H1 (cell line): ENCODE measurements at regions not wholly inside any gene's neighbourhood (a gene's known extent, or its start where the extent isn't known, plus 50 kb on each side); places are given as distances from the start of the nearest gene placed in this dataset.

Source experiments
- CTCF ChIA-PET: fragments of 300-600 bp; sonication (Branson Sonifier 250); formaldehyde crosslinking; loops from one replicate; lab custom pipeline; 2021; ENCODE audit not compliant: partially characterized antibody; lab: Charles Lee
- POLR2A ChIA-PET: fragments of 300-600 bp; sonication (Branson Sonifier 250); formaldehyde crosslinking; loops from one replicate; lab custom pipeline; 2021; ENCODE audit warnings: inconsistent platforms; ENCODE audit not compliant: partially characterized antibody; lab: Charles Lee
- DNase-seq, 2 experiments: peaks; one replicate each; pipeline versions ENCODE4 v3.0.0 to v3.0.0-alpha.2; 2010 to 2022; ENCODE audit warnings: low spot score in 2 of 2, low read depth in 1 of 2, mixed read lengths in 1 of 2
- FAIRE-seq: peaks from 2 replicates; lab custom pipeline; 2011; peaks lifted over from hg19 to GRCh38; lab: Jason Lieb, UNC
- H2AFZ ChIP-seq: 2 replicates; pipeline ENCODE4 v1.8.1; 2012; ENCODE audit warnings: low read length, inconsistent platforms
- H2AK5ac ChIP-seq: 2 replicates; pipeline ENCODE4 v1.6.1; 2013; ENCODE audit warnings: low read depth, low read length
- H2BK120ac ChIP-seq: replicated peaks from 2 replicates; pipeline ENCODE3; 2013; ENCODE audit warnings: low read depth, low read length, inconsistent platforms
- H2BK12ac ChIP-seq: 2 replicates; pipeline ENCODE4 v1.6.1; 2013; ENCODE audit warnings: low read depth, low read length
- H2BK15ac ChIP-seq: 2 replicates; pipeline ENCODE4 v1.6.1; 2013; ENCODE audit warnings: low read length
- H2BK20ac ChIP-seq: 2 replicates; pipeline ENCODE4 v1.6.1; 2013; ENCODE audit warnings: low read length
- H2BK5ac ChIP-seq: 2 replicates; pipeline ENCODE4 v1.6.1; 2013; ENCODE audit warnings: low read depth, low read length
- H3K14ac ChIP-seq: 2 replicates; pipeline ENCODE4 v1.6.1; 2013; ENCODE audit warnings: inconsistent platforms; ENCODE audit not compliant: insufficient read length
- H3K18ac ChIP-seq: 2 replicates; pipeline ENCODE4 v1.6.1; 2013; ENCODE audit warnings: low read length; ENCODE audit errors: extremely low read depth
- H3K23ac ChIP-seq: 2 replicates; pipeline ENCODE4 v1.6.1; 2013; ENCODE audit warnings: inconsistent platforms; ENCODE audit not compliant: insufficient read length
- H3K23me2 ChIP-seq: 2 replicates; pipeline ENCODE4 v1.6.1; 2013; ENCODE audit warnings: low read depth, low read length
- H3K27ac ChIP-seq: 2 replicates; pipeline ENCODE4 v1.6.1; 2011; ENCODE audit warnings: low read depth, low read length, inconsistent platforms
- H3K27me3 ChIP-seq, 4 experiments: replicated peaks in 1 of 4; 1 replicate in 1 of 4; 2 replicates in 3 of 4; pipeline versions ENCODE4 v1.6.1 to v1.8.1; 2011 to 2013; ENCODE audit warnings: low read length in 3 of 4, mild to moderate bottlenecking in 3 of 4, inconsistent platforms in 2 of 4, mixed read lengths in 2 of 4, moderate library complexity in 1 of 4; ENCODE audit not compliant: control insufficient read depth in 3 of 4, insufficient read depth in 3 of 4; ENCODE audit errors: extremely low read depth in 1 of 4
- H3K36me3 ChIP-seq, 4 experiments: 2 replicates each; pipeline versions ENCODE4 v1.6.1 to v1.8.1; 2011 to 2013; ENCODE audit warnings: mild to moderate bottlenecking in 4 of 4, low read length in 3 of 4, moderate library complexity in 2 of 4, control low read depth in 1 of 4, inconsistent platforms in 1 of 4; ENCODE audit not compliant: insufficient read depth in 4 of 4, control insufficient read depth in 2 of 4
- H3K4ac ChIP-seq: replicated peaks from 2 replicates; pipeline ENCODE3; 2013; ENCODE audit warnings: low read length, low read depth, mixed read lengths, inconsistent platforms; ENCODE audit not compliant: insufficient read length
- H3K4me1 ChIP-seq, 4 experiments: replicated peaks in 1 of 4; 1 replicate in 1 of 4; 2 replicates in 3 of 4; pipeline versions ENCODE4 v1.6.1 to v1.8.1; 2011 to 2013; ENCODE audit warnings: low read length in 3 of 4, inconsistent platforms in 2 of 4, mixed read lengths in 1 of 4; ENCODE audit not compliant: insufficient read depth in 4 of 4, control insufficient read depth in 3 of 4
- H3K4me2 ChIP-seq, 2 experiments: 2 replicates each; pipeline versions ENCODE4 v1.6.1 to v1.8.1; 2011 to 2013; ENCODE audit warnings: low read depth in 2 of 2, low read length in 2 of 2, control low read depth in 1 of 2, inconsistent platforms in 1 of 2, mild to moderate bottlenecking in 1 of 2; ENCODE audit not compliant: insufficient read depth in 1 of 2
- H3K4me3 ChIP-seq, 4 experiments: fragments of 200-600, 300-600 bp in 1 of 4; sonication (generic), shearing (Covaris generic), sonication (Bioruptor Twin) in 1 of 4; 2 replicates each; pipeline versions ENCODE4 v1.5.1 to v1.8.1; 2011 to 2016; ENCODE audit warnings: low read length in 4 of 4, low read depth in 3 of 4, control low read depth in 2 of 4, inconsistent platforms in 2 of 4, mild to moderate bottlenecking in 2 of 4, mixed read lengths in 1 of 4, moderate library complexity in 1 of 4; ENCODE audit not compliant: insufficient read depth in 2 of 4; ENCODE audit errors: extremely low read depth in 1 of 4
- H3K56ac ChIP-seq: replicated peaks from 2 replicates; pipeline ENCODE3; 2013; ENCODE audit warnings: low read depth, mild to moderate bottlenecking, mixed read lengths, low read length, inconsistent platforms; ENCODE audit not compliant: insufficient read length
- H3K79me1 ChIP-seq: 2 replicates; pipeline ENCODE4 v1.6.1; 2013; ENCODE audit warnings: low read depth, low read length, control low read depth
- H3K79me2 ChIP-seq, 2 experiments: 2 replicates each; pipeline versions ENCODE4 v1.6.1 to v1.8.1; 2012 to 2013; ENCODE audit warnings: low read length in 2 of 2, mild to moderate bottlenecking in 2 of 2, inconsistent platforms in 1 of 2; ENCODE audit not compliant: insufficient read depth in 2 of 2, control insufficient read depth in 1 of 2
- H3K9ac ChIP-seq, 4 experiments: replicated peaks in 1 of 4; 1 replicate in 1 of 4; 2 replicates in 3 of 4; pipeline versions ENCODE4 v1.6.1 to v1.8.1; 2011 to 2013; ENCODE audit warnings: low read depth in 3 of 4, low read length in 3 of 4, control low read depth in 2 of 4, mild to moderate bottlenecking in 2 of 4, moderate library complexity in 2 of 4, inconsistent platforms in 1 of 4; ENCODE audit errors: extremely low read depth in 1 of 4
- H3K9me3 ChIP-seq, 2 experiments: 2 replicates each; pipeline versions ENCODE4 v1.6.1 to v1.8.1; 2012 to 2013; ENCODE audit warnings: mild to moderate bottlenecking in 2 of 2, moderate library complexity in 2 of 2, control low read depth in 1 of 2, inconsistent platforms in 1 of 2, low read depth in 1 of 2, low read length in 1 of 2, mixed read lengths in 1 of 2; ENCODE audit not compliant: insufficient read depth in 2 of 2
- H4K20me1 ChIP-seq, 2 experiments: replicated peaks in 1 of 2; 2 replicates each; pipeline versions ENCODE3 to v1.8.1; 2011 to 2013; ENCODE audit warnings: inconsistent platforms in 2 of 2, low read length in 2 of 2, mild to moderate bottlenecking in 1 of 2; ENCODE audit not compliant: insufficient read depth in 2 of 2, control insufficient read depth in 1 of 2
- H4K5ac ChIP-seq: 2 replicates; pipeline ENCODE4 v1.6.1; 2013; ENCODE audit warnings: low read length, low read depth, mixed read lengths, inconsistent platforms; ENCODE audit not compliant: insufficient read length
- H4K8ac ChIP-seq: 2 replicates; pipeline ENCODE4 v1.8.0; 2013; ENCODE audit warnings: mild to moderate bottlenecking, moderate library complexity, low read length, inconsistent platforms; ENCODE audit not compliant: insufficient read depth; ENCODE audit errors: extremely low read depth
- H4K91ac ChIP-seq: replicated peaks from 2 replicates; pipeline ENCODE3; 2013; ENCODE audit warnings: low read length, mixed read lengths, inconsistent platforms; ENCODE audit not compliant: insufficient read length
- BACH1 ChIP-seq: IDR thresholded peaks from 2 replicates; pipeline ENCODE4 v1.6.1; 2012; ENCODE audit warnings: low read length, improper control_type of control experiment
- CBX5 ChIP-seq: fragments of 300-800, 300-1000 bp; sonication (generic); IDR thresholded peaks from 2 replicates; pipeline ENCODE4 v1.7.1; 2016; ENCODE audit warnings: antibody characterized with exemption, low read length, low read depth
- FOSL1 ChIP-seq: IDR thresholded peaks from 2 replicates; pipeline ENCODE4 v1.6.1; 2011; ENCODE audit warnings: mild to moderate bottlenecking, low read depth, low read length, moderate library complexity; ENCODE audit not compliant: insufficient read depth
- JUND ChIP-seq: IDR thresholded peaks from 2 replicates; pipeline ENCODE4 v1.6.1; 2011; ENCODE audit warnings: mild to moderate bottlenecking, improper control_type of control experiment, low read length
- KDM1A ChIP-seq: fragments of 200-600, 300-600 bp; sonication (generic); IDR thresholded peaks from 2 replicates; pipeline ENCODE4 v1.7.1; 2016; ENCODE audit warnings: mild to moderate bottlenecking, low read length, borderline replicate concordance
- KDM4A ChIP-seq: IDR thresholded peaks from one replicate; pipeline ENCODE4 v1.7.1; 2012; ENCODE audit warnings: low read depth, mild to moderate bottlenecking, moderate library complexity, low read length, inconsistent platforms; ENCODE audit not compliant: severe bottlenecking
- NRF1 ChIP-seq: IDR thresholded peaks from 2 replicates; pipeline ENCODE4 v1.6.1; 2011; ENCODE audit warnings: mild to moderate bottlenecking, low read depth, low read length, improper control_type of control experiment
- POLR2AphosphoS5 ChIP-seq: IDR thresholded peaks from 2 replicates; pipeline ENCODE4 v1.6.1; 2011; ENCODE audit warnings: low read depth, low read length
- RFX5 ChIP-seq: IDR thresholded peaks from 2 replicates; pipeline ENCODE4 v1.6.1; 2011; ENCODE audit warnings: low read depth, low read length, improper control_type of control experiment, borderline replicate concordance
- SIRT6 ChIP-seq: IDR thresholded peaks from one replicate; pipeline ENCODE4 v1.7.1; 2012; ENCODE audit warnings: low read length, inconsistent platforms
- SP2 ChIP-seq: IDR thresholded peaks from 2 replicates; pipeline ENCODE4 v1.6.1; 2012; ENCODE audit warnings: mild to moderate bottlenecking, low read length, inconsistent platforms
- SUZ12 ChIP-seq: fragments of 200-600 bp; sonication (generic); IDR thresholded peaks from 2 replicates; pipeline ENCODE4 v1.6.1; 2012; ENCODE audit warnings: mild to moderate bottlenecking, inconsistent platforms, low read length, moderate library complexity, mixed read lengths
- TAF1 ChIP-seq: IDR thresholded peaks from 2 replicates; pipeline ENCODE4 v1.6.1; 2011; ENCODE audit warnings: mild to moderate bottlenecking, low read depth, low read length
- TBP ChIP-seq: IDR thresholded peaks from 2 replicates; pipeline ENCODE4 v1.6.1; 2011; ENCODE audit warnings: low read depth, low read length, improper control_type of control experiment
- YY1 ChIP-seq: IDR thresholded peaks from 2 replicates; pipeline ENCODE4 v1.6.1; 2011; ENCODE audit warnings: low read depth, mild to moderate bottlenecking, low read length
- WGBS, 2 experiments: shearing (Covaris generic) in 1 of 2; methylation state at CpG; one replicate each; pipeline versions ENCODE4 v1.1.6 to v1.1.7; 2013 to 2015; ENCODE audit warnings: low lambda C conversion rate in 2 of 2, mixed read lengths in 2 of 2, inconsistent platforms in 1 of 2, low coverage in 1 of 2, missing lambda C conversion rate in 1 of 2; ENCODE audit not compliant: insufficient replicate concordance in 2 of 2, insufficient coverage in 1 of 2, insufficient read length in 1 of 2; ENCODE audit errors: extremely low coverage in 1 of 2, missing lambda C conversion rate in 1 of 2; 5-methylcytosine and 5-hydroxymethylcytosine counted together

- Histone ChIP-seq H2BK12ac (no peak overlapping the region), H2BK5ac (no peak overlapping the region), H3K4me1 (no peaks in the 10 kb centered on the region), H3K27me3 (no peaks in the 10 kb centered on the region), H3K4ac (no peak overlapping the region), H3K23me2 (no peaks in the 10 kb centered on the region), H3K9me3 (peaks cover 0 to 9% of the 10 kb centered on the region in 2 experiments; a peak in 1 of 4 replicates), H3K4me3 (no peak overlapping the region), H2BK20ac (no peak overlapping the region), H3K36me3 (no peaks in the 10 kb centered on the region), H2AK5ac (no peak overlapping the region), H3K9ac (no peak overlapping the region), H4K91ac (no peak overlapping the region), H4K5ac (no peak overlapping the region), H3K79me1 (no peaks in the 10 kb centered on the region), H3K79me2 (no peaks in the 10 kb centered on the region), H4K8ac (no peak overlapping the region), H3K4me2 (no peak overlapping the region), H3K18ac (no peak overlapping the region), H2BK15ac (no peak overlapping the region), H2BK120ac (no peak overlapping the region), H3K27ac (no peak overlapping the region), H2AFZ (no peak overlapping the region), H3K56ac (no peak overlapping the region), H3K23ac (no peak overlapping the region), H3K14ac (no peak overlapping the region), H4K20me1 (no peaks in the 10 kb centered on the region)
- CTCF ChIA-PET = no interaction called here
- POLR2A ChIA-PET = no interaction called here
- no peak for FAIRE-seq
- DNase-seq = no peak
- 76% methylated on average over 3 of the region's 3 CpGs; no CpG with 5 or more reads in 1 of the 2 experiments for WGBS, 2 experiments
- TF ChIP-seq SP2 = no peak
- TF ChIP-seq TBP = no peak
- TF ChIP-seq CBX5 = no peak
- no peak for TF ChIP-seq POLR2AphosphoS5
- TF ChIP-seq KDM1A = no peak
- TF ChIP-seq JUND = no peak
- no peak for TF ChIP-seq SIRT6
- no peak for TF ChIP-seq NRF1
- TF ChIP-seq BACH1 = no peak
- no peak for TF ChIP-seq RFX5
- TF ChIP-seq SUZ12 = no peak
- TF ChIP-seq TAF1 = no peak
- no peak for TF ChIP-seq KDM4A
- no peak for TF ChIP-seq FOSL1
- TF ChIP-seq YY1 = no peak
Observed at GRCh38 chrX:120797188-120797851, 78.3 kb downstream of the CT47B1 start.
